Activated CD4-positive, alpha-beta T cell treated with anti-CD3 and anti-CD28 coated beads, Interleukin-10, Interleukin-2, amounts not matched to agents 100 ng/mL and 50 ng/mL, durations not matched to agents 16 hours and 8 hours (primary cell): ENCODE measurements at regions not wholly inside any gene's neighbourhood (a gene's known extent, or its start where the extent isn't known, plus 50 kb on each side); places are given as distances from the start of the nearest gene placed in this dataset.

Experiments used
- DNase-seq: peaks from one replicate; pipeline ENCODE4 v3.0.0-alpha.2; 2020

DNA sequence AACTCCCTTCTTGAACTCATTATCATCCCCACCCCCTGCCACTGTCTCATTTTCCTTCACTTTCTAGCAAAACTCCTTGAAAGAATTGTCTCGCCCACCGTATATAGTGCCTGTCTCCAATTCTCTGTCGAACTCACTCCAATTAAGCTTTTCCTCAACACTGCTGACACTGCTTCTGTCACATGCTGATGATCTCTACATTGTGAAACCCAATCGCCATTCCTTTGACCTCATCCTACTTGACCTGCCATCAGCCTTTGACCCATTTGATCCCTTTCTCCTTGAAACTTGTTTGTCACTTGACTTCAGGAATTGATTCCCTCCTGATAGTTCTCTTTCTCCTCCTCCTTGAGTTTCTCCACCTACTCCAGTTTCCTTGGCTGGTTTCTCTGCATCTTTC, 54.8 kb downstream of the CCDC71L start:
- no peak for DNase-seq

DNA sequence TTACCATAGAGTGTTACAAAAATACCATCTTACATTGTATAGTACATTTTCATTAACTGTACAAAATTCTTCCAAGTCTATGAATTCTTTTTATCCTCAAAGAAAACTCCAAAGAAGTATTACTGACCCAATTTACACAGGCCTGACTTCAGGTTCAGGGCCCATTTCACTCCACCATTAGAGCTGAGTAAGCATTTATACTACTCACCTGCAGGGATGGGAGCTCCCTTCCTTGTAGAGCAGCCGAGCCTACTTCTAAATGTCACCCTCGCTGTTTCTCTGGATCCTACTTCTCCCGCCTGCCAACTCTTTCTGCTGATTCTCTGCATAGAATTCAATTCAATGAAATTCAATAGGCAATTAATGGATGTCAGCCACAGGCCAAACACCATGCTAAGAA, 56.0 kb downstream of the CCDC71L start:
- DNase-seq: no peak

DNA sequence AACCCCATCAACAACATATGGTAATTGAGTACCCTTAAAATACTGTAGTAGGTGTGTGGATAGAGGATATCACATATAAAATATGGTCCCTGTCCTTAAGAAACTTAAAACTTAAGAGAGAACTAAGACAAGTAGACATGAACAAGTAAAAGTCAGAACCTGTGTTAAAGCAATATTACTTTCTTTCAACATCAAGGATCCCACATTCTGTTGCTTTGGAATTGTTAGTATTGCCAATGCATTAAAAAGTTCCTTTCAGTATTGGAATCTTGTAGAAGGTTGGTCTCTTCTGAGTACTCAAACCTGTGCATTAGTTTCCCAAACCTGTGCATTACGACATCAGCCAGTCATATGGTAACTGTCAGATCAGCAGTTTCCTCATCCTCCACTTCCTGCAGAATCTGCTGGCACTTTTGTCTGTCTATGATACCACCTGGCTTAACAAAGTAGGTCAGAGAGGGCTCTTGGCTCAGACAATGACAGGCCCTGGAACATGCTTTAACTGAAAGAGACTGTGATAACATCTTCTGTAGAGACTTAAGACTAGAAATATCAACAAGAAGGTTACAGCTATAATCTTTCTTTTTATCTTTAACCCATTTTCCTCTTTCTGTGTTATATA, 56.5 kb downstream of the CCDC71L start:
- DNase-seq: peak; percentile 74

DNA sequence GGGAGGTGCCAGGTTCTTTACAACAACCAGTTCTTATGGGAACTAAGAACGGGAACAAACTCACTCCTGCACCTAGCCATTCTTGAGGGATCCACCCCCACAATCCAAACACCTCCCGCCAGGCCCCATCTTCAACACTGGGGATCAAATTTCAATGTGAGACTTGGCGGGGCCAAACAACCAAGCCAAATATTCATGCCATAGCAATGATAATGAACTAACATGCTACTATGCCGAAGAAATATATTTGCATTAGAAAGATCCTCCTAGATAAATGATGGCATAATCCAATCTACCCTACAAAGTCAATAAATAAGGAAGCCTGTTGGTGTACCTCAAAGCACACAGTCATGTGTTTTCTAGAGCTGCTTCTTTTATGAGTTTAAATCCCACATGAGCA, 57.6 kb downstream of the CCDC71L start:
- DNase-seq: no peak

DNA sequence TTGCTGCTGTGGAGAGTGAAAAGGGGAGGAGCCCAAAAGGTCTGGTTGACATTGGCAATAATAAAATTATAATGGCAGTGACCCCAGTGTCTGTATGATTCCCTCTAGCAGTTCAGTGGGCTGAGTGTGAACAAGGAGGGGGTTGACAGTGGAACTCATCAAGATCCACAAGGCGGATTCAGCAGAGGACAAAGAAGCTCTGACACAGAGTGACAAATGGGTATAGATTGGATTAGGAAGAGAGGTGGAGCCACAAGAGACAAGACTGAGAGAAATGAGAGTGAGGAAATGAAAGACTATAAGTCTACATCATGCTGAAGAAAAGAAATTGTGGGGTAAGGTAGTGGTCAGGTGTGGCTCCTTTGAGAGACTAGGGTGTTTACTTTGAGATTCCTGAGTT, 58.9 kb downstream of the CCDC71L start:
- DNase-seq: no peak

DNA sequence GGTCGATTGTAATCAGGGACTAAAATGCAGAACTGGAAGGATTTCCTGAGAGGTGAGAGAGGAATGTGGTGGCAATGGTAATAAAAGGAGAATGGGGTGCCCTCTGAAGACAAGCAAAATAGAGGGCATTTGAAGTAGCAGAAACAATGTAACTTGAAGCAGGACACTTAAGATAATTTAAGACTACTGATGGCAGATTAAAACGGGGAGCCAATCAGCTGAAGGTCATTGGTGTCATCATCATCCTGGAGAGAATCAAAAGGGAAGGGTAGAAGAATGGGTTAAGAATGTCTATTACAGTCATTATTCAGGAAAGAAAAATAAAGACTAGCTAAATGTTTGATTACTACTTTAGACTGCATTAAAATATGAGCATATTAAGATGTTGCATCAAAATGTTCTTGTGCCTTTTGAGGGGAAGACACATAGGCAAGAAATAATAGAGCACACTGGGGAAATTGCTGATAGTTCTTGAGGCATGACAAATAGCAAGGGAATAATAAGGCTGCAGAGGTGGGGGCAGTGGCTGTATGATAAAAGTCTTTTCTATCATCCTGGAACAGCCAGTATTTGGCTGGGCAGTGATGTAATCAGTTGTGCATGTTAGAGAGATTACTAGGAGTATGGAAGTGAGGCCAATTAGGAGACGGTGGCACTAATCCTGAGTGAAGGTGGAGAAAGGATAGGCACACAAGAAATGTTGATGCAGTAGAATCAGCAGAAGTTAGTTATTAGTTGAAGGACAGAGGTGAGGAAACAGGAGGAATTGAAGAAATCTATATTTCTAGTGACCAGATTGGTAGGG, 60.2 kb downstream of the CCDC71L start:
- no peak for DNase-seq

DNA sequence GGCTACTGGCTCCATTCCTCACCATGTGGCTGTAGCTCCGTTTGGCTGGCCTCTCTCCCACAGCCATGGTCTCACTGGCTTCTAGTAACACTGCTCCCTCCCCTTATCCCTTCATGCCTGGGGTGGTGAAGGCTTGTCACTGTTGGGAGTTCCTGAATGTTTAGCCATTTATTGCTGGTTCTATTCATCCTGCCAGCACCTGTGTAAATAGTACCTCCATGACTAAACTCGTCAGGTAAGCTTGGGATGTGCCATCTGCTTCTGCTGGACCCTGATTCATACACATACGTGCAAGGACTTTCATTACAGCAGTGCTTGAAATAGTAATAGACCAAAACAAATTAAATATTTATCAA, 61.6 kb downstream of the CCDC71L start:
- no peak for DNase-seq

DNA sequence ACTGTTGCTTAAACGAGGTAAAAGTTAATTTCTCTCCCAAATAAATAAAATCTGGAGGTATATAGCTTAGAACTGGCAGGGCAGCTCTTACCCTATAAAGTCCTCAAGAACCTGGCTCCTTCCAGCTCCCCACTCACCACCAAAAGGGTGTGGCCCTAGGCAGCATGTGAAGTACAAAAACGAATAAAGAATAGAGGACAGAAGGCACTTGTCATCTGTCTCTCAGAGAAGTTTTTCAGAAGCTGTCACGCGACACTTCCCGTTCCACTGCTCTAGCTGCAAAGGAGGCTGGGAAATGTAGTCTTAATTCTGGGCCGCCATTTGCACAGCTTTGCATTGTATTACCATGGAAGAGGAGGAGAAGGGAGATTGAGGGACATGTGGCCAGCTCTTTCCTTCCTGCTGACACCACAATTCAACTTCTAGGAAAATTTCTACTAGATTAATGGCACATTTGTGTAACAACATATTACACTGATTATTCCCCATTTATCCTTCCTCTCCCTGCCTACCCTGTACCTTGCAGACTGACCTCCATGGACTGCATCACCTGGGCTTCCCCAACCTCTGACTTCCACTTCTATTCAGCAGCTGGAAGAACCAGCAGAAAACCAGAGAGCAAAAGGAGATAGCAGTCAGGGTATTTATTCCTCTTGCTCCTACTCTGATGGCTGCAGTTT, 62.2 kb downstream of the CCDC71L start:
- peak; percentile 87 for DNase-seq

DNA sequence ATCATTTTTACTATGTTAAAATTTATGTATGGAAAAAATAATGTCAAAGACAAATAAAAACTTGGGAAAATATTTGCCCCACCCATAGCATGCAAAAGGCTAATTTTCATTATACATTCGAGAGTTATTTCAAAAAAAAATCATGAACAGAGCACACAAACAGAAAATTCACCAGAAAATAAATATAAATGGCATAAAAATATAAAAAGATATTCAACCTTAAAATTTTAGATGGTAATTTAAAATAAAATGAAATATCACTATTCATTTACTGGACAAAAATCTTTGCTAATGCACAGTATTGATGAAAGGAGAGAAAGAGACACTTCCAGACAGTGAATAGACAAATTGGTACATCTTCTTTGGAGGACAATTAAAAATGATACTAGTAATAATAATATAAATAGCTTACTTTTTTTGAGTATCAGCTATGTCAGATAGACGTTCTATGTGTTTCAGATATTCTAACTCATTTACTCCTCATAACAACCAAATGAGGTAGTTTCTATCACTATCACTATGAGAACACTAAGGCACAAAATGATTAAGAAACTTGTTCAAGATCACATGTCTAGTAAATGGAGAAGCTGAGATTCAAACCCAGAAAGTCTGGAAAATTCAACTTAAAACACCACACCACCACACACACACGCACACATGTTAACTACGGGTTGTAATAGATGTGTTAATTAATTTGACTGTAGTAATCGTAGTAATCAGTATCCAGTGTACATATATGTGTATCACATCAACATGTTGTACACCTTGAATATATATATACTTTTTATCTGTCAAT, 63.0 kb downstream of the CCDC71L start:
- DNase-seq: peak; percentile 23

DNA sequence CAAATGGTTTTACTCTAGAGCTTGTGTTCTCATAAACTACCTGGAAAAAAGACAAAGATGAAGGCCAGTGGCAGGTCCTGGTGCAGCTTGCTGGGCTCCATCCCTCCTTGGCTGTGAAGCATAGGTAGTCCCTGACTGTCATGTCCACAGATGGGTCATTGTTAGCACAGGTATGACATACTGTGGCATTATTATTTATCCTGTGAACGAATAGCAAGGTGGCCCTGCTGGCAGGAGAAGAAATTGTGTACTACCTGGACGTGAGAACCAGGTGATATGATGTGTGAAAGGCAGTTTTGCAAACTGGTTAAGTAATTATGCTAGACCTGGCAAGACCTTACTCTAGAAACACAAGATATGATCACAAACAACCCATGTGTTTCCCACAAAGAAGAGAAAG, 63.9 kb downstream of the CCDC71L start:
- DNase-seq: no peak

DNA sequence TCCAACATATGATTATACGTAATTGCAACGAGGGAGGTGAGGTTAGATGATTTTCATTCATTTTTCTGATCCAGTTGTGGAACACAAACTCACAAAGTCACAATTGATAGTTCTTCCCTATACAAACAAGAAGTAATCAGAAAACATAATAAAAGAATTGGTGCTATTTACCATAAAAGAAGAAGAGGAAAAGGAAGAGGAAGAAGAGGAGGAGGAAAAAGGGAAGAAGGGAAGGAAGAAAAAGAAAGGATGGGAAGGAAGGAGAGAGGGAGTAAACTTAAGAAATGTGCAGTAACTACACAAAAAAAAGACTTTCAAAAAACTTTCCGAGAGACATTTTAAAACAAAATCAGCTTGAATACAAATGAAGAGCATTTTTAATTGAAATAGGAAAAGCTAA, 65.0 kb downstream of the CCDC71L start:
- DNase-seq: no peak

DNA sequence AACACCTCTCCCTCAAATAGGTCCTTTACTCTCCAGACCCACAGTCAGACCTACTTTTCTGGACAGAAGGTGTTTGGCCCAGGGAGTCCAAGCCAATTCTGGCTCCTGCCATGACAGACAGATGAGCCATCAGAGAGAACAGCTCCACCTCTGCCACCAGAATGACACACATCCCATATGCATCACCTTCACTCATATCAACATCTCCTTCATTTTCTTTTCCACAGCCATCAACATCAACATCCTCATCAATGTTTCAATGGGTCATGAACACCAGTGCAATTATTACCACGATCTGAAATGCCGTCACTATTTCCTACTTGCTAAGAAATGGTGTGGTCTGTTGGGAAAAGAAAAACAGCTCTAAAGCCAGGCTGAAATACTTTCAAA, 67.9 kb downstream of the CCDC71L start:
- DNase-seq: no peak

DNA sequence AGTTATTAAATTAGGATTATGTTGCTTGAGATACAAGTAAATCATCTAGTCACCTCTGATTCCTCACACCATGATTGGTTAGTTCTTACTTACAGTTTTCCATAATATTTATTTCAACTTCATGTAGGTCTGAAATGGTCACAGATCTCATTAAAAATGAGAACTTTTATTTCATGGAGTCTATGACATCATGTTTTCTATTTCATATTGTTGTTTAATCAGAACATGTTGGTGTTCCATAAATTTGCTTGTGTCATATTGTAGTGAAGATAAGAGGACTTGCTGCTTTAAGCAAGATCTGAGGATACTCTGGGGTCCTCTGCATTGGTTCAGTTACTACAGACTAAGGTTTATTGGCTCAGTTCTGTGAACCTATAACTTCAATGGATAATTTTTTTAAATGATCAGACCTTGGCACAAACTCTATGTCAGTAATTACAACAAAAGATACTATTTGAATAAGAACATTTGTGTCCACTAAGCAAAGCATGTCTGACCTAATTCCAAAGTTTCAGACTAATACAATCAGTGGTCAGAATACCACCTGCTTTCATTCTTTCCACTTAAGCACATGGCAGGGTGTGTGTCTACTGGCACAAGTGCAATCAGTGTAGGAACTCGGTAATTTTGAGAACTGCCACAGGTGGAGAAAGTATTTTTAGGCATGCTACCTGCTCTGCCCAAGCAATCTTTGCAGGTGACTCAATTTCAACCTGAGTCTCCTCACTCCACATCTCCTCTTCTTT, 68.5 kb downstream of the CCDC71L start:
- DNase-seq: no peak

DNA sequence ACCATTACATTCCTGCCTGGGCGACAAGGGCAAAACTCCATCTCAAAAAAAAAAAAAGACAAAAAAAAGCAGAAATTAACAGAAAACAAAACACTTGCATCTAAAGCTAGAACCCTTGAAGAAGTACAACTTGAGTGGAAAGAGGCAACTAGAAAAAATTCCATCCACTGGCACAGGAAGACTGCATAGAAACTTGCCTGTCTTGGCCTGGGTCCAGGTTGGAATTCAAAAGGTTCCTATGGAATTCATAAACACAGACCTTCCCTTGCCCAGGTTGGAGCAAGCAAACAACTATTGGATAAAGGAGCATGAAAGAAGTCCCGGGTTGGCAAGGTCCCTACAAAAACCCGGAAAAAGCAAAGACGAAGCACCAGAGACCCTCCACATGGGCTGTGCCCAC, 69.8 kb downstream of the CCDC71L start:
- DNase-seq: no peak

DNA sequence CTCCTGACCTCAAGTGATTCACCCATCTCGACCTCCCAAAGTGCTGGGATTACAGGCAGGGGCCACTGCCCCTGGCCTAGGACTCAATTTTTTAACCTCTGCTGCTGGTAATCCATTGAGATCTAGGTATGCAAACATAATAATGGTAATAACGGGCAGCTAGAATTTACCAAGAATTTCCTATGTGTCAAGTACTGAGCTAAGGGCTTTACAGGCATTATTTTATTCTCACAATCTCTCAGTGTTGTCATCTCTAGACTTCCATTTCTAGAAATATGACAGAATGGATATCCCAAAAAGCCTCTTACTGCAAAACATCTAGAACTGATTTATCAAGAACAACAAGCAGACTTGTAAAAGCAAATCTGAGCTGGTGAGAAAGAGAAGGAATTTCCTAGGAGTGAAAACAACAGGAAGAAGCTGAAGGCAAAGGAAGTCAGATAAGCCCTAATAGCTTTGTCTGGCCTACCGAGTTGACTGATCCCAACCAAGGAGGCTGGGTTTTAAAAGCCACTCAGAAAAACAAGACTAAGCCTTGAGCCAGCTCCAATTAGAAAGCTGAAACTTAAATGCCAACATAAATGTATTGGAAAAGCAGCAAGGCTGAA, 70.6 kb downstream of the CCDC71L start:
- peak; percentile 5 for DNase-seq

DNA sequence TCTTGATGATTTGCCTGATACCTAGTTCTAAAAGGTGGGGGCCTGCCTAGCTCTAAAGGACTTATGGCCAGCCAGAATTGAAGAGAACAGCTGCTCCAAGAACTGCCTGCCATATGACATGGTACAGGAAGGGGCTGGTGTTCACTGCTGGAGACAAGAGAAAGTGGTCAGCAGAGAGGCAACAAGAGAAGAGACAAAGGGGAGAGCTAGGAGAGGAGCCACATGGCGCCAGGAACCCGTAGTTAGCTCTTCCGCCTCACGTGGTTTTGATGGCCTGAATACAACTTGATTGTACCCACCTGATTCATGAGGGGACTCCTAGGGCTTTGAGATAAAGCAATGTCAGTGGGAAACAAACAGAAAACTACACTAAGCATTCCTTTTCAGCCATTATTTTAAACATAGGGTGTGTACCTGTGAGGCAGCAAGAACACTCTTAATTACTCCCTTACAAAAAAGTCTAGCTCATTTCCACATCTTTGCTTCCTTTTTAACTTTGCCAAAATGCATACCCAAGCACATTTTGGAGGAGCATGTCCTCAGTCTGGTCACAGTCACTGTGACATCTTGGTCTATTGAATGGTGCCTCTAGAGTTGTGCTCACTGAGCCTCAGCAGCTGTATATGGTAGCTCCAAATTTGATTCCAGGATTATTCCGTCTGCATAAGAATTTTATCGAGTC, 71.6 kb downstream of the CCDC71L start:
- no peak for DNase-seq

DNA sequence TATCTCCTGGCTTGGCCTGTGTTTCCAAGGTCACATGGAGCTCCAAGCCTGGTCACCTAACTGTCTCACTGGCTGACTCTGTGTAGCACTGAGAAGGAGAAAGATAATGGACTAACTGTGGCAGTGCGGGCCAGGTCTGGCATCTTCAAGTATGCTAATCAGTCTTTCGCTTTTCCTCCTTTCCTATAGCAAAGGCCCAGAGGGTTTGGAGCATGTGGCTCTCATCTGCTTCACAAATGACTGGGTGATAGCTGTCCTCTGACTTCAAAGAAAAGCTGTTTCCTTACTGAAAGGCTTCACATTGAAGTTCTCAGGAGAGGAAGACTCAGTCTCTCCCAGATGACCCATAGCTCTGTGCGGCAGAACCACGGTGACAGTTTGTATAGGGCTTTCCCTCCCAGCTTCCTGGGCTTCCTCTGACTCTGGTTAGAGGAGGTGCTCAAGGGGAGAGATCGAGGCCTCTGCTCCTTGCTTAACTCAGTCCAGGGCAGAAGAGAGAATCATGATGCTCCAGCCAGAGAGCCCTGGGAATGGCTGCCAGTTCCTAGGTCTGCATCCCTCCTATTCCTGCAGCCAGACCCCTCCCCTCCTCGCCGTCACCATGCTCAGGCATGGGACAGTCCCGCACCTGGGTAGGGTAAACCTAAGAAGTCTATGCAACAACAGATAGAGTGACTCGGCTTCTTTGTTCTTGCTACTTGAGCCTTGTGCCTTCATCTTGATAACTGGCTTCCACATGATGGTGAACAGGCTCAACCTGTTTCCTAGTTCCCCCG, 72.3 kb downstream of the CCDC71L start:
- no peak for DNase-seq

DNA sequence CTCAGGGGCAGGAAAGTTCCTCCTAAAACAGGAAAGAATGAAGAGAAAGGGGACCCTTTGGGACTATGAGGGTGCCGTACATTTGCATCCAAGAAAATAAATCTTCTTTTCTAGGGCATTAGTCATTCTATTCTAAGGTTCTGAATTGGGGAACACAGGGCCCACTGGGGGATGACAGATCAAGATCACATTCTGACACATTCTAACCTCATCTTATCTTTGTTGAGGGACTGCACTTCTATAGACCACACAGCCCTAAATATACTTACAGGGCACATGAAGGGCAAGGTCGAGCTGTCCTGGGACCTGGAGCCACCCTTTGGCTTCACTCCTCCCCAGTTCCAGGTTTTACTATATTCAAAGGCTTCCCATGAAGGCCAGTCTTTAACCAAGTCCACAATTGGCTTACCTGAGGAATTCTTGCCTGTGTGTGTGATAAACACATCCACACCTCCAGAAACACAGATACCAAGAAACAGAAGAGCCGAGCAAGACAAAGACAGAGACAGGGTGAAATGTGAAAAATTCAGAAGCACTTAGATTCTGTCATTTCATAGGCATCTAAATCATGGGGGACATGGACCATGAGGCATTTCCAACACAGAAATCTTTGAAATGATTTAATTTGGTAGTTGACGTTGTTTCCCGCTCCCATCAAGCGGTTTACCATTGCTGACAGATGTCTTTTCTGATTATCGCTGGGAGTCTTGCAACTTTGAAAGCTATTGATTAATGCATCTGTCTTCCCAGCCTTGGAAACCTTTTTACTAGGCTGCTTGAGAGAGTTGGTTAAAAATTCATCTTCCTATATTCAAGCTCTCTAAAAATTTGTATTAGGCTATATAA, 75.8 kb downstream of the CCDC71L start:
- no peak for DNase-seq

DNA sequence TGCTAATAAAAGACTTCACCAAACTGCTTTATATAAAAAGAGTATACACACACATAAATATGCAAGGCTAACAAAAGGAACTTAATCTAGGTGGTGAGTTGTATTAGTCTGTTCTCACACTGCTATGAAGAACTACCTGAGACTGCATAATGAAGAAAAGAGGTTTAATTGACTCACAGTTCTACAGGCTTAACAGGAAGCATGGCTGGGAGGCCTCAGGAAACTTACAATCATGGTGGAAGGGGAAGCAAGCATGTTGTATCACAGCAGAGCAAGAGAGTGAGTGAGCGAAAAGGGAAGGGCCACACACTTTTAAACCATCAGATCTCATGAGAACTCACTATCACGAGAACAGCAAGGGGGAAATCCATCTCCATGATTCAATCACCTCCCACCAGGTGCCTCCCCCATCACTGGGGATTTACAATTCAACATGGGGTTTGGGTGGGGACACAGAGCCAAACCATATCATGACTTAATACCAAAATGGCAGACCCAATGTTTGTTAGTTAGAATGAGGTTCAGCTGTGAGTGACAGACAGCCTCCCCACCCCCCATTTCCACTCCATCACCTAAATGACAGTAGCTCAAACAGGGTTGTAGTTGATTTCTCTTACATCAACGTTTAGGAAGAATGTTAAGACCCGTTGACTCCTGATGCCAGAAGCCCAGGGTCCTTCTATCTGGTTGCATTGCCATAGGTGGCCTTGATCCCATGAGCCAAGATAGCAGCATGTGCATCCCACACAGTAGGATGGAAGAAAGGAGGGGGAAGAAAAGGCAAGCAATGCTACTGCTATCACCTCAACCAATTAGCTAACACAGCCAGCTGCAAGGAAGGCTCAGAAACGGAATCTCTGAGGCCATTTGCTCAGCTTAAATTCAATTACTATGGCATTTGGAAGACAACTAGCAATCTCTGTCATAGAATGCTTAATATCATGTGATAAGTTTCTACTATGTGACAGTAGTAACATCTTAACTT, 77.0 kb downstream of the CCDC71L start:
- no peak for DNase-seq
